Activated CD4-positive, alpha-beta T cell treated with anti-CD3 and anti-CD28 coated beads, Interleukin-2, amount 50 U/mL, for 16 hours (primary cell): ENCODE measurements at regions not wholly inside any gene's neighbourhood (a gene's known extent, or its start where the extent isn't known, plus 50 kb on each side); places are given as distances from the start of the nearest gene placed in this dataset.
"Not testable (repeated sequence)": the region's sequence is repeated elsewhere in the genome, so short reads cannot be mapped to it uniquely, and the experiment has no call there.

Experiments
- DNase-seq: peaks from one replicate; pipeline ENCODE4 v3.0.0-alpha.2; 2020

- DNase-seq = not testable (repeated sequence)
Observed at GRCh38 chr7:29703830-29704229, 102.5 kb upstream of the WIPF3 start.

GRCh38 chr7:29709002-29709401, 97.3 kb upstream of the WIPF3 start:
- DNase-seq = not testable (repeated sequence)

- DNase-seq = not testable (repeated sequence)
Observed at GRCh38 chr7:29723127-29723526, 83.2 kb upstream of the WIPF3 start.

GRCh38 chr7:29723599-29723998, 82.7 kb upstream of the WIPF3 start:
- no peak for DNase-seq

GRCh38 chr7:29729534-29730165, 76.7 kb upstream of the WIPF3 start:
- DNase-seq = not testable (repeated sequence)

- no peak for DNase-seq
Observed at GRCh38 chr7:29734246-29734731, 72.0 kb upstream of the WIPF3 start.

GRCh38 chr7:29747645-29748245, 58.6 kb upstream of the WIPF3 start:
- DNase-seq = not testable (repeated sequence)

GRCh38 chr7:29748286-29749099, 57.8 kb upstream of the WIPF3 start:
- no peak for DNase-seq

- DNase-seq = no peak
Observed at GRCh38 chr7:29749701-29750321, 56.5 kb upstream of the WIPF3 start.

- DNase-seq = not testable (repeated sequence)
Observed at GRCh38 chr7:29750373-29750940, 55.9 kb upstream of the WIPF3 start.

- not testable (repeated sequence) for DNase-seq
Observed at GRCh38 chr7:29751012-29751411, 55.3 kb upstream of the WIPF3 start.

GRCh38 chr7:29754874-29755490, 51.3 kb upstream of the WIPF3 start:
- DNase-seq = no peak
